HG03039 (cell line): ENCODE measurements at regions not wholly inside any gene's neighbourhood (a gene's known extent, or its start where the extent isn't known, plus 50 kb on each side); places are given as distances from the start of the nearest gene placed in this dataset.
"Not testable (repeated sequence)": the region's sequence is repeated elsewhere in the genome, so short reads cannot be mapped to it uniquely, and the experiment has no call there.

ENCODE experiments used
- ATAC-seq: cut with Tn5 transposase; IDR thresholded peaks from one replicate; pipeline ENCODE4 v1.9.1; 2021; ENCODE audit warnings: mild to moderate bottlenecking, moderate library complexity; ENCODE audit not compliant: unreplicated experiment

GRCh38 chrY:16715278-16715677 lies 1164.7 kb downstream of the CDY2B start:
- no peak for ATAC-seq

GRCh38 chrY:16673102-16673787 lies 1206.8 kb downstream of the CDY2B start:
- ATAC-seq, result no peak

- no peak for ATAC-seq
These were observed 1211.6 kb downstream of the CDY2B start for GRCh38 chrY:16668402-16668801.

- ATAC-seq, result no peak
These were observed 1217.3 kb downstream of the CDY2B start for GRCh38 chrY:16662741-16663140.

GRCh38 chrY:16659340-16659739 lies 1220.7 kb downstream of the CDY2B start:
- no peak for ATAC-seq

GRCh38 chrY:16653971-16654370 lies 1226.0 kb downstream of the CDY2B start:
- no peak for ATAC-seq

- ATAC-seq, result no peak
These were observed 1234.0 kb downstream of the CDY2B start for GRCh38 chrY:16645991-16646390.

- ATAC-seq, result no peak
These were observed 1234.6 kb downstream of the CDY2B start for GRCh38 chrY:16645449-16645848.

- ATAC-seq, result no peak
These were observed 1235.7 kb downstream of the CDY2B start for GRCh38 chrY:16644270-16644800.

- no peak for ATAC-seq
These were observed 1240.2 kb downstream of the CDY2B start for GRCh38 chrY:16639777-16640176.

- not testable (repeated sequence) for ATAC-seq
These were observed 1241.3 kb downstream of the CDY2B start for GRCh38 chrY:16638743-16639142.

- ATAC-seq, result peak; percentile 96
These were observed 1243.8 kb downstream of the CDY2B start for GRCh38 chrY:16636254-16636653.

- ATAC-seq, result no peak
These were observed 1250.9 kb downstream of the CDY2B start for GRCh38 chrY:16629146-16629545.

- ATAC-seq, result no peak
These were observed 1252.9 kb downstream of the CDY2B start for GRCh38 chrY:16627122-16627521.

GRCh38 chrY:16616201-16616975 lies 1263.6 kb downstream of the CDY2B start:
- ATAC-seq, result no peak

- ATAC-seq, result no peak
These were observed 1271.3 kb downstream of the CDY2B start for GRCh38 chrY:16608679-16609078.

GRCh38 chrY:16602146-16602545 lies 1277.9 kb downstream of the CDY2B start:
- no peak for ATAC-seq

- no peak for ATAC-seq
These were observed 1278.4 kb downstream of the CDY2B start for GRCh38 chrY:16601626-16602025.

GRCh38 chrY:16572061-16572460 lies 1308.0 kb downstream of the CDY2B start:
- ATAC-seq, result no peak

GRCh38 chrY:16562491-16562890 lies 1317.5 kb downstream of the CDY2B start:
- ATAC-seq, result no peak

- ATAC-seq, result no peak
These were observed 1358.0 kb downstream of the CDY2B start for GRCh38 chrY:16522021-16522420.

- ATAC-seq, result no peak
These were observed 1377.2 kb downstream of the CDY2B start for GRCh38 chrY:16502733-16503214.
